Lung (tissue), 11 donors: ENCODE measurements at regions not wholly inside any gene's neighbourhood (a gene's known extent, or its start where the extent isn't known, plus 50 kb on each side); places are given as distances from the start of the nearest gene placed in this dataset.

ENCODE experiments used
- ATAC-seq: fragments of 200-7000 bp; cut with Tn5 transposase; one replicate; pipeline ENCODE4 v1.9.1; 2020; ENCODE audit warnings: moderate number of reproducible peaks; ENCODE audit not compliant: insufficient read depth, low FRiP score
- DNase-seq, 3 donors: peaks; one replicate each; pipeline ENCODE4 v3.0.0-alpha.2; 2013 to 2017
- H3K27ac ChIP-seq, 2 donors: one replicate each; pipeline ENCODE4 v1.5.1; 2013; ENCODE audit warnings: mild to moderate bottlenecking in 2 of 2, moderate library complexity in 2 of 2, control low read depth in 1 of 2, inconsistent platforms in 1 of 2, low read depth in 1 of 2, low read length in 1 of 2
- H3K27me3 ChIP-seq, 3 donors: one replicate each; pipeline ENCODE4 v1.5.1; 2013; ENCODE audit warnings: low read length in 2 of 3; ENCODE audit not compliant: control insufficient read depth in 3 of 3, insufficient read depth in 3 of 3
- H3K36me3 ChIP-seq, 4 donors: one replicate each; pipeline ENCODE4 v1.5.1; 2013; ENCODE audit warnings: low read length in 4 of 4, mild to moderate bottlenecking in 1 of 4, moderate library complexity in 1 of 4; ENCODE audit not compliant: control insufficient read depth in 4 of 4, insufficient read depth in 4 of 4
- H3K4me1 ChIP-seq, 5 donors: one replicate each; pipeline ENCODE4 v1.5.1; 2013; ENCODE audit warnings: low read length in 5 of 5, mild to moderate bottlenecking in 2 of 5, moderate library complexity in 1 of 5; ENCODE audit not compliant: control insufficient read depth in 5 of 5, insufficient read depth in 5 of 5
- H3K4me3 ChIP-seq: one replicate; pipeline ENCODE4 v1.5.1; 2013; ENCODE audit warnings: mild to moderate bottlenecking, control low read depth, moderate library complexity
- H3K9ac ChIP-seq, 2 donors: one replicate each; pipeline ENCODE4 v1.5.1; 2013; ENCODE audit warnings: low read length in 2 of 2, control low read depth in 1 of 2; ENCODE audit not compliant: insufficient read depth in 1 of 2
- H3K9me3 ChIP-seq, 4 donors: one replicate each; pipeline ENCODE4 v1.5.1; 2013; ENCODE audit warnings: low read length in 3 of 4, mild to moderate bottlenecking in 1 of 4, moderate library complexity in 1 of 4; ENCODE audit not compliant: control insufficient read depth in 4 of 4, insufficient read depth in 3 of 4
- CTCF ChIP-seq: IDR thresholded peaks from 2 replicates; pipeline ENCODE4 v1.5.1; 2012; ENCODE audit warnings: mild to moderate bottlenecking; ENCODE audit errors: control extremely low read depth, extremely low read depth
- WGBS, 2 donors: extraction: QIAGEN DNeasy Blood & Tissue Kit; methylation state at CpG; one replicate each; pipeline ENCODE4 v1.1.7; 2013; 5-methylcytosine and 5-hydroxymethylcytosine counted together
- donor health status: control.
- donor health status: control.
- donor health status: Bipolar disorder and iron deficiency.
- donor health status: healthy.
- donor health status: DM: yes; HTN: yes; CAD: no.

GRCh38 chr2:23311186-23311585 is 73.8 kb upstream of the KLHL29 start:
- no peak for DNase-seq
- no peak for ATAC-seq
- 62 to 71% methylated on average over 1 of the region's 1 CpG for WGBS, 2 donors
- peaks cover 0 to 3% (median 0%) of the 10 kb centered on the region in 4 donors for H3K9me3 ChIP-seq
- no peaks in the 10 kb centered on the region for H3K27me3 ChIP-seq
- H3K27ac ChIP-seq = no peak overlapping the region
- no peak overlapping the region for H3K4me3 ChIP-seq
- H3K36me3 ChIP-seq = no peaks in the 10 kb centered on the region
- no peaks in the 10 kb centered on the region for H3K4me1 ChIP-seq
- TF ChIP-seq CTCF = no peak
- H3K9ac ChIP-seq = no peak overlapping the region

GRCh38 chr2:23312996-23313606 is 71.9 kb upstream of the KLHL29 start:
- H3K4me1 ChIP-seq = no peaks in the 10 kb centered on the region
- no peak overlapping the region for H3K27ac ChIP-seq
- H3K4me3 ChIP-seq = no peak overlapping the region
- peaks cover 0 to 1% (median 0%) of the 10 kb centered on the region in 4 donors for H3K9me3 ChIP-seq
- WGBS, 2 donors = 54 to 60% methylated on average over 10 of the region's 10 CpGs
- H3K36me3 ChIP-seq = no peaks in the 10 kb centered on the region
- no peak for ATAC-seq
- no peak for DNase-seq
- no peak overlapping the region for H3K9ac ChIP-seq
- TF ChIP-seq CTCF = no peak
- no peaks in the 10 kb centered on the region for H3K27me3 ChIP-seq

GRCh38 chr2:23314687-23315086 is 70.3 kb upstream of the KLHL29 start:
- no peak overlapping the region for H3K9ac ChIP-seq
- H3K9me3 ChIP-seq = peaks cover 0 to 1% (median 0%) of the 10 kb centered on the region in 4 donors
- no peak overlapping the region for H3K4me3 ChIP-seq
- 91 to 93% methylated on average over 3 of the region's 3 CpGs for WGBS, 2 donors
- no peaks in the 10 kb centered on the region for H3K4me1 ChIP-seq
- H3K36me3 ChIP-seq = no peaks in the 10 kb centered on the region
- H3K27me3 ChIP-seq = no peaks in the 10 kb centered on the region
- ATAC-seq (no peak), DNase-seq (no peak)
- no peak overlapping the region for H3K27ac ChIP-seq
- no peak for TF ChIP-seq CTCF

GRCh38 chr2:23320058-23320457 is 64.9 kb upstream of the KLHL29 start:
- no peak overlapping the region for H3K4me3 ChIP-seq
- ATAC-seq = no peak
- peaks cover 0 to 1% (median 0%) of the 10 kb centered on the region in 4 donors for H3K9me3 ChIP-seq
- peaks cover 0 to 1% (median 0%) of the 10 kb centered on the region in 5 donors for H3K4me1 ChIP-seq
- no peak overlapping the region for H3K9ac ChIP-seq
- DNase-seq = no peak
- H3K36me3 ChIP-seq = no peaks in the 10 kb centered on the region
- no peak overlapping the region for H3K27ac ChIP-seq
- no peak for TF ChIP-seq CTCF
- H3K27me3 ChIP-seq = no peaks in the 10 kb centered on the region
- 7 to 38% methylated on average over 8 of the region's 8 CpGs for whole genome bisulfite sequencing, 2 donors
